HepG2 (cell line): ENCODE measurements at regions not wholly inside any gene's neighbourhood (a gene's known extent, or its start where the extent isn't known, plus 50 kb on each side); places are given as distances from the start of the nearest gene placed in this dataset.

Experiments used
- ERF ChIP-seq: IDR thresholded peaks from 2 replicates; pipeline ENCODE4 v1.6.1; 2018; ENCODE audit warnings: missing biosample characterization, missing genetic modification reagents
- JUN ChIP-seq: sonication (generic); formaldehyde crosslinking; IDR thresholded peaks from 2 replicates; pipeline ENCODE4 v1.4.0; 2020; ENCODE audit warnings: mild to moderate bottlenecking, missing genetic modification reagents
- ZNF10 ChIP-seq: sonication (generic); formaldehyde crosslinking; IDR thresholded peaks from 2 replicates; pipeline ENCODE4 v1.4.0; 2020; ENCODE audit warnings: mild to moderate bottlenecking, low read depth, missing genetic modification reagents, borderline replicate concordance
- ZNF142 ChIP-seq: sonication (generic); formaldehyde crosslinking; IDR thresholded peaks from 2 replicates; pipeline ENCODE4 v1.4.0; 2020; ENCODE audit warnings: missing genetic modification reagents
- TF ChIP-seq, protein P1 (sequence below): sonication (generic); formaldehyde crosslinking; IDR thresholded peaks from 2 replicates; pipeline ENCODE4 v1.5.0; 2020; ENCODE audit warnings: mild to moderate bottlenecking, missing genetic modification reagents, moderate library complexity

GRCh38 chr7:79806161-79806734, 328.4 kb upstream of the GNAI1 start:
- TF ChIP-seq, protein P1, sequence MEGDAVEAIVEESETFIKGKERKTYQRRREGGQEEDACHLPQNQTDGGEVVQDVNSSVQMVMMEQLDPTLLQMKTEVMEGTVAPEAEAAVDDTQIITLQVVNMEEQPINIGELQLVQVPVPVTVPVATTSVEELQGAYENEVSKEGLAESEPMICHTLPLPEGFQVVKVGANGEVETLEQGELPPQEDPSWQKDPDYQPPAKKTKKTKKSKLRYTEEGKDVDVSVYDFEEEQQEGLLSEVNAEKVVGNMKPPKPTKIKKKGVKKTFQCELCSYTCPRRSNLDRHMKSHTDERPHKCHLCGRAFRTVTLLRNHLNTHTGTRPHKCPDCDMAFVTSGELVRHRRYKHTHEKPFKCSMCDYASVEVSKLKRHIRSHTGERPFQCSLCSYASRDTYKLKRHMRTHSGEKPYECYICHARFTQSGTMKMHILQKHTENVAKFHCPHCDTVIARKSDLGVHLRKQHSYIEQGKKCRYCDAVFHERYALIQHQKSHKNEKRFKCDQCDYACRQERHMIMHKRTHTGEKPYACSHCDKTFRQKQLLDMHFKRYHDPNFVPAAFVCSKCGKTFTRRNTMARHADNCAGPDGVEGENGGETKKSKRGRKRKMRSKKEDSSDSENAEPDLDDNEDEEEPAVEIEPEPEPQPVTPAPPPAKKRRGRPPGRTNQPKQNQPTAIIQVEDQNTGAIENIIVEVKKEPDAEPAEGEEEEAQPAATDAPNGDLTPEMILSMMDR = peak; percentile 24
- no peak for TF ChIP-seq JUN (CRISPR knock-in tag)
- TF ChIP-seq ZNF142 = no peak
- TF ChIP-seq ERF (CRISPR knock-in tag) = no peak
- TF ChIP-seq ZNF10 = no peak
